H9 (cell line): ENCODE measurements at regions not wholly inside any gene's neighbourhood (a gene's known extent, or its start where the extent isn't known, plus 50 kb on each side); places are given as distances from the start of the nearest gene placed in this dataset.

Source experiments
- DNase-seq: peaks from one replicate; pipeline ENCODE4 v3.0.0-alpha.2; 2017
- H2AFZ ChIP-seq: one replicate; pipeline ENCODE4 v1.6.1; 2013; ENCODE audit warnings: mild to moderate bottlenecking, low read length, control low read depth, moderate library complexity
- H2AK5ac ChIP-seq: 2 replicates; pipeline ENCODE4 v1.6.1; 2013; ENCODE audit warnings: low read length, control low read depth, mixed read lengths; ENCODE audit not compliant: insufficient read length
- H2BK120ac ChIP-seq: one replicate; pipeline ENCODE4 v1.6.1; 2013; ENCODE audit warnings: low read depth, mild to moderate bottlenecking, low read length, control low read depth, inconsistent platforms; ENCODE audit not compliant: poor library complexity, severe bottlenecking
- H2BK12ac ChIP-seq: 2 replicates; pipeline ENCODE4 v1.6.1; 2013; ENCODE audit warnings: low read length, control low read depth, mixed read lengths, low read depth; ENCODE audit not compliant: insufficient read length
- H2BK15ac ChIP-seq: 2 replicates; pipeline ENCODE4 v1.6.1; 2013; ENCODE audit warnings: low read depth, low read length, control low read depth
- H2BK20ac ChIP-seq: one replicate; pipeline ENCODE4 v1.6.1; 2013; ENCODE audit warnings: low read depth, mild to moderate bottlenecking, low read length, control low read depth, inconsistent platforms; ENCODE audit not compliant: poor library complexity, severe bottlenecking
- H2BK5ac ChIP-seq: 2 replicates; pipeline ENCODE4 v1.6.1; 2013; ENCODE audit warnings: low read length, control low read depth, mixed read lengths; ENCODE audit not compliant: insufficient read length
- H3K14ac ChIP-seq: 2 replicates; pipeline ENCODE4 v1.6.1; 2013; ENCODE audit warnings: low read length, control low read depth; ENCODE audit not compliant: insufficient read depth
- H3K18ac ChIP-seq: 2 replicates; pipeline ENCODE4 v1.6.1; 2013; ENCODE audit warnings: low read depth, mild to moderate bottlenecking, mixed read lengths, low read length, control low read depth; ENCODE audit not compliant: insufficient read length
- H3K23ac ChIP-seq: 2 replicates; pipeline ENCODE4 v1.6.1; 2013; ENCODE audit warnings: low read length, control low read depth, mixed read lengths, low read depth; ENCODE audit not compliant: insufficient read length
- H3K23me2 ChIP-seq: 2 replicates; pipeline ENCODE4 v1.6.1; 2013; ENCODE audit warnings: low read depth, mild to moderate bottlenecking, mixed read lengths, low read length, control low read depth; ENCODE audit not compliant: insufficient read length, poor library complexity, severe bottlenecking
- H3K27ac ChIP-seq: 2 replicates; pipeline ENCODE4 v1.5.1; 2013; ENCODE audit warnings: low read length, control low read depth, mixed read lengths, low read depth; ENCODE audit not compliant: insufficient read length
- H3K27me3 ChIP-seq: 2 replicates; pipeline ENCODE4 v1.6.1; 2013; ENCODE audit warnings: low read length, control low read depth, inconsistent platforms; ENCODE audit not compliant: insufficient read depth
- H3K4ac ChIP-seq: 2 replicates; pipeline ENCODE4 v1.6.1; 2013; ENCODE audit warnings: low read depth, mild to moderate bottlenecking, control low read depth, inconsistent platforms, low read length, moderate library complexity
- H3K4me1 ChIP-seq: 2 replicates; pipeline ENCODE4 v1.6.1; 2013; ENCODE audit warnings: low read length, control low read depth, inconsistent platforms; ENCODE audit not compliant: insufficient read depth
- H3K4me2 ChIP-seq: 2 replicates; pipeline ENCODE4 v1.6.1; 2013; ENCODE audit warnings: low read length, control low read depth, mixed read lengths; ENCODE audit not compliant: insufficient read length, insufficient read depth
- H3K56ac ChIP-seq: 2 replicates; pipeline ENCODE4 v1.6.1; 2013; ENCODE audit warnings: low read depth, mild to moderate bottlenecking, mixed read lengths, low read length, control low read depth; ENCODE audit not compliant: insufficient read length
- H3K79me1 ChIP-seq: 2 replicates; pipeline ENCODE4 v1.6.1; 2013; ENCODE audit warnings: low read depth, mild to moderate bottlenecking, moderate library complexity, low read length, control low read depth, inconsistent platforms; ENCODE audit not compliant: insufficient read depth, poor library complexity, severe bottlenecking
- H3K79me2 ChIP-seq: 2 replicates; pipeline ENCODE4 v1.6.1; 2013; ENCODE audit warnings: low read length, control low read depth, inconsistent platforms; ENCODE audit not compliant: insufficient read depth
- H3K9ac ChIP-seq: 2 replicates; pipeline ENCODE4 v1.6.1; 2013; ENCODE audit warnings: low read length, control low read depth, mixed read lengths; ENCODE audit not compliant: insufficient read length; ENCODE audit errors: extremely low read depth
- H3K9me3 ChIP-seq: one replicate; pipeline ENCODE4 v1.6.1; 2013; ENCODE audit warnings: low read depth, low read length, inconsistent platforms; ENCODE audit not compliant: control insufficient read depth
- H3T11ph ChIP-seq: one replicate; pipeline ENCODE4 v1.6.1; 2013; ENCODE audit warnings: mild to moderate bottlenecking, low read length, control low read depth, inconsistent platforms
- H4K20me1 ChIP-seq: one replicate; pipeline ENCODE4 v1.6.1; 2013; ENCODE audit not compliant: control insufficient read depth, insufficient read length, insufficient read depth
- H4K5ac ChIP-seq: 2 replicates; pipeline ENCODE4 v1.6.1; 2013; ENCODE audit warnings: low read depth, mild to moderate bottlenecking, mixed read lengths, low read length, control low read depth; ENCODE audit not compliant: insufficient read length
- H4K8ac ChIP-seq: replicated peaks from 2 replicates; pipeline ENCODE4 v1.6.1; 2013; ENCODE audit warnings: low read length, control low read depth, mixed read lengths, low read depth; ENCODE audit not compliant: insufficient read length
- H4K91ac ChIP-seq: 2 replicates; pipeline ENCODE4 v1.6.1; 2013; ENCODE audit warnings: low read depth, mild to moderate bottlenecking, moderate library complexity, mixed read lengths, low read length, control low read depth; ENCODE audit not compliant: insufficient read length
- H3K27ac Mint-ChIP-seq, 3 experiments: 2 replicates in 2 of 3; 3 replicates in 1 of 3; pipeline ENCODE4 v1.8.0; 2020 to 2021; ENCODE audit warnings: mixed read lengths in 3 of 3, mild to moderate bottlenecking in 1 of 3, moderate library complexity in 1 of 3
- H3K27me3 Mint-ChIP-seq: 2 replicates; pipeline ENCODE4 v1.8.0; 2021; ENCODE audit warnings: low read depth, mild to moderate bottlenecking, moderate library complexity, mixed read lengths
- H3K36me3 Mint-ChIP-seq, 3 experiments: 2 replicates in 2 of 3; 3 replicates in 1 of 3; pipeline ENCODE4 v1.8.0; 2020 to 2021; ENCODE audit warnings: low read depth in 3 of 3, mixed read lengths in 3 of 3; ENCODE audit not compliant: insufficient read depth in 1 of 3
- H3K4me1 Mint-ChIP-seq, 2 experiments: 2 replicates each; pipeline ENCODE4 v1.8.0; 2020; ENCODE audit warnings: mixed read lengths in 2 of 2
- H3K4me3 Mint-ChIP-seq, 2 experiments: 2 replicates in 1 of 2; 3 replicates in 1 of 2; pipeline ENCODE4 v1.8.0; 2020 to 2021; ENCODE audit warnings: mild to moderate bottlenecking in 2 of 2, mixed read lengths in 2 of 2, moderate library complexity in 1 of 2
- H3K9me3 Mint-ChIP-seq, 2 experiments: 2 replicates in 1 of 2; 3 replicates in 1 of 2; pipeline ENCODE4 v1.8.0; 2020; ENCODE audit warnings: mild to moderate bottlenecking in 2 of 2, mixed read lengths in 2 of 2, moderate library complexity in 1 of 2
- WGBS: extraction: QIAGEN DNeasy Blood & Tissue Kit; methylation state at CpG from one replicate; pipeline ENCODE4 v1.1.7; 2013; ENCODE audit warnings: missing lambda C conversion rate, low lambda C conversion rate, mixed read lengths; ENCODE audit not compliant: insufficient read length; ENCODE audit errors: extremely low coverage; 5-methylcytosine and 5-hydroxymethylcytosine counted together
- TF ChIP-seq, protein P1 (sequence below): fragments of 200-600 bp; sonication (generic); conservative IDR thresholded peaks from 3 replicates; pipeline ENCODE4 v1.8.0; 2021; ENCODE audit warnings: antibody characterized with exemption, mild to moderate bottlenecking

DNA sequence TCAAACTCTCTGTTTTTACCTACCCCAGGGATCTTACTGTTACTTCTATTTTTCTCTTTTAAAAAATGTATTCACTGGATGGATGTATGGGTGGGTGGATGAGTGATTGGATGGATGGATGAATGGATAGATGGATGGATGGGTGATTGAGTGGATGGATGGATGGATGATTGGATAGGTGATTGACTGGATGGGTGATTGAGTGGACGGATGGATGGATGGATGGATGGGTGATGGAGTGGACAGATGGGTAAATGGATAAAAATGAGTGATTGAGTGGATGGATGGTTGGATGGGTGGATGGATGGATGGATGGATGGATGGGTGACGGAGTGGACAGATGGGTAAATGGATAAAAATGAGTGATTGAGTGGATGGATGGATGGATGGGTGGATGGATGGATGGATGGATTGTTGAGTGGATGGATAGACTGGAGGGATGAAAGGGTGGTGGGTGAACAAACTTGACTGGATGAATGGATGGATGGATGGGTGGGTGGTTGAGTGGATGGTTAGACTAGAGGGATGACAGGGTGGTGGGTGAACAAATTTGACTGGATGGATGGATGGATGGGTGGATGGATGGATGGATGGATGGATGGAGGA, 118.0 kb upstream of the ZBTB40 start:
- Mint-ChIP-seq H3K9me3 (no peaks in the 10 kb centered on the region; a peak in 1 of 5 replicates), H3K36me3 (no peaks in the 10 kb centered on the region), H3K4me1 (no peaks in the 10 kb centered on the region), H3K4me3 (no peak overlapping the region), H3K27me3 (peaks cover 10% of the 10 kb centered on the region), H3K27ac (no peak overlapping the region)
- H2BK20ac ChIP-seq = no peak overlapping the region
- H2AFZ ChIP-seq = no peak overlapping the region
- H3K4me2 ChIP-seq = no peak overlapping the region
- no peak overlapping the region for H3K27ac ChIP-seq
- no peak overlapping the region for H4K91ac ChIP-seq
- no peak overlapping the region for H2AK5ac ChIP-seq
- no peak overlapping the region for H2BK12ac ChIP-seq
- H3K79me2 ChIP-seq = no peaks in the 10 kb centered on the region
- no peak overlapping the region for H3K4ac ChIP-seq
- no peak overlapping the region for H3K23ac ChIP-seq
- DNase-seq = no peak
- TF ChIP-seq, protein P1, sequence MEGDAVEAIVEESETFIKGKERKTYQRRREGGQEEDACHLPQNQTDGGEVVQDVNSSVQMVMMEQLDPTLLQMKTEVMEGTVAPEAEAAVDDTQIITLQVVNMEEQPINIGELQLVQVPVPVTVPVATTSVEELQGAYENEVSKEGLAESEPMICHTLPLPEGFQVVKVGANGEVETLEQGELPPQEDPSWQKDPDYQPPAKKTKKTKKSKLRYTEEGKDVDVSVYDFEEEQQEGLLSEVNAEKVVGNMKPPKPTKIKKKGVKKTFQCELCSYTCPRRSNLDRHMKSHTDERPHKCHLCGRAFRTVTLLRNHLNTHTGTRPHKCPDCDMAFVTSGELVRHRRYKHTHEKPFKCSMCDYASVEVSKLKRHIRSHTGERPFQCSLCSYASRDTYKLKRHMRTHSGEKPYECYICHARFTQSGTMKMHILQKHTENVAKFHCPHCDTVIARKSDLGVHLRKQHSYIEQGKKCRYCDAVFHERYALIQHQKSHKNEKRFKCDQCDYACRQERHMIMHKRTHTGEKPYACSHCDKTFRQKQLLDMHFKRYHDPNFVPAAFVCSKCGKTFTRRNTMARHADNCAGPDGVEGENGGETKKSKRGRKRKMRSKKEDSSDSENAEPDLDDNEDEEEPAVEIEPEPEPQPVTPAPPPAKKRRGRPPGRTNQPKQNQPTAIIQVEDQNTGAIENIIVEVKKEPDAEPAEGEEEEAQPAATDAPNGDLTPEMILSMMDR = no peak
- 100% methylated on average over 1 of the region's 2 CpGs for WGBS
- H3K23me2 ChIP-seq = no peaks in the 10 kb centered on the region
- no peaks in the 10 kb centered on the region for H3K79me1 ChIP-seq
- no peaks in the 10 kb centered on the region for H3K9me3 ChIP-seq
- no peak overlapping the region for H2BK15ac ChIP-seq
- no peak overlapping the region for H2BK5ac ChIP-seq
- H3K27me3 ChIP-seq = no peaks in the 10 kb centered on the region
- H3K4me1 ChIP-seq = no peaks in the 10 kb centered on the region
- no peak overlapping the region for H4K8ac ChIP-seq
- H3K18ac ChIP-seq = no peak overlapping the region
- H3K14ac ChIP-seq = no peak overlapping the region
- H4K20me1 ChIP-seq = no peaks in the 10 kb centered on the region
- H3K56ac ChIP-seq = no peak overlapping the region
- no peak overlapping the region for H3T11ph ChIP-seq
- H2BK120ac ChIP-seq = no peak overlapping the region
- H4K5ac ChIP-seq = no peak overlapping the region
- H3K9ac ChIP-seq = no peak overlapping the region
